ENCODE measurements at regions not wholly inside any gene's neighbourhood (a gene's known extent, or its start where the extent isn't known, plus 50 kb on each side); places are given as distances from the start of the nearest gene placed in this dataset.

DNA sequence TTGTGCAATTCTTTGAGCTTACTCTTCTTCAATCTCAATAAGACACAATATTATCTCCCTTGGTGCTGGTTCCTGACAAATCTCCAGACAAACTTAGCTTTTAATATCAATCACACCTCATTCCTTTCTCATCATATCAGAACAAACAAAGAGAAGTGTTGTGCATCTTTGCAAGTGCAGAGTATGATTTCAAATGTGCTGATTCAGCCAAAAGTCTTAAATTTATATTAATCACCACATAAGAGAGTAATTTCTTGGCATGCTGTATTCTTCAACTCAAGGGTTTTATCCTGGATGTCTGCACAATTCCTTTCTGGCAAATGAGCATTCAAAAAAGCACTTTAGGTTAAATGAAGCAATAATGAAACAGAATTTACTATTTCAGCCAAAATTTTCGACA lies 877.8 kb downstream of the ANKRD7 start:
- DNase-seq (ENCODE audit: low spot score), result no peak

DNA sequence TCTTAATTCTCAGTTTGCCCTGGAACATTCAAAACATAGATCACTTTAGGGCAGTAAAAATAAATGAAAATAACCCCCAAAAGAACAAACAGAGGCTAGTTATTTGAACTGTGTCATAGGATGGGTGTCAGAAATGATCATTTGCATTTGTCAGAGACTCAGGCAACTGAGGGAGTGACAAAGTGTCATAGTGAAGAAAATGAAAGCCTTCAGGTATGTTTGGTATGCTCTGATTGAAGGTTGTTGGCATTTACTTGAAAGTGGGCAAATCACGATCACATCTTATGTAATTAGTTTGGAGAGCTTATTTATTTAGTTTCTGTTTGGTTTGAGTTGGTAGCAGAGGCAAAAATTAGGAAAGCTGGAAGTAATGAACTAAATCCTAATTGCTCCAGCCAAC lies 880.9 kb downstream of the ANKRD7 start:
- DNase-seq (ENCODE audit: low spot score), result no peak

DNA sequence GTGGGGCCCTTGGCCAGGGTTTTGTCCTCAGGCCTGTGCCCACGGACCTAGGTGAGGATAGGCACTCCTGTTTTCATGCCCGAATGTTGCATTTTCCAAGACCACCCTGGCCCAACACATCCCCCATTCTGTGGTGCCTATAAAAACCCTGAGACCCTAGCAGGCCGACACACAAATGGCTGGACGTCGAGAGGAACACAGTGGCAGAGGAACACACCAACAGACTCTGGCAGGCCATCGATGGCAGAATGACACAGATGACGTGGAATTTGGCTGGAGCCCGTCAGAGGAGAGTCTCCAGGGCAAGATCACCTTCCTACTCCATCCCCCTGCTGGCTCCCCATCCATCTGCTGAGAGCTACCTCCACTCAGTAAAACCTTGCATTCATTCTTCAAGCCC lies 898.8 kb downstream of the ANKRD7 start:
- no peak for DNase-seq (ENCODE audit: low spot score)

DNA sequence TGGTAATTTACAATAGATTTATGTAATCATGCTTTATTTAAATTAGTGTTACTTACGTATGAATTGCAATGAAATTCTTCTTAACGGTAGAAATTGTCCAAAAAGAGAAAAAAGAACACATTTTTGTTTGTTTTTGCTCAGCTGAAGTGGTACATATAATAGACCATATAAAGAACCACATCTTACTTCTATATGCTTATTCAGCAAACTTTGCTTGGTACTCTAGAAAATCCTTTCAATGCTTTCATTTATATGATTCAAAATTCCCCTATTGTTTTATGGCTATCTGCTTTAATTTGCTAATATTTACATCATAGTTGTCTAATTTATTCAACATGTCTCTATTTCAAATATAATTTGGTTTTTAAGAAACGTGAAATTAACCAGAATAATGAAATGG lies 903.2 kb downstream of the ANKRD7 start:
- no peak for DNase-seq (ENCODE audit: low spot score)

DNA sequence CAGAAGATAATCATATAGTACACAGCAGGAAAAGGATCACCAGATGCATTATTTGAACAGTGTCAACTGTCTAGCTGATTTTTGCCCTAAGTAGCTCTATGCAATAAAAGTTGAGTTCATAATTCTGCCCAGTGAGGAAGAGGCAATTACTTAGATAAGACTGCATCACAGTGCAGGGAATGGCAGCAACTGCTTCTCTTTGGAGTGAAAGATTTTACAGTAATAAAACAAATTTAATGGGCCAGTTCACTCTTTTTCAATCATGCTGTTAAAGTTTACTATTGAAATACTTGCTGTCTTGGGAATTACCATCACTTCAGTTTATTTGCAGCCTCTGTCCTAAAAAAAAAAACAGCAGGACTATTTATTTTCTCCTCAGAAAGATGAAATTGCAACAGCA lies 907.9 kb downstream of the ANKRD7 start:
- no peak for DNase-seq (ENCODE audit: low spot score)

DNA sequence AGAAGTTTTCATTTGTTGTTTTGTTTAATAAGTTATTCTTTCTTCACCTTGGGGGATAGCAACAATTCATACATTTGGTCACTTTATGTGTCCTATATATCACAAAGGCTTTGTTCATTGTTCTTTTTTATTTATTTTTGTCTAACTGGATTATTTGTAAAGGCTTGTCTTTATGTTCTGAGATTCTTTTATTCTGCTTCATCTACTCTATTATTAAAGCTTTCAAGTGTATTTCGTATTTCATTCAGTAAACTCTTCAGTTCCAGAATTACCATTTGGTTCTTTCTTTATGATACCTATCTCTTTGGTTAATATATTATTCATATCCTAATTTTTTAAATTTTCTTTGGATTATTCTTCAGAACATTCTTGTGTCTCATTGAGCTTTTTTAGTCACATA lies 942.9 kb downstream of the ANKRD7 start:
- DNase-seq (ENCODE audit: low spot score), result no peak

DNA sequence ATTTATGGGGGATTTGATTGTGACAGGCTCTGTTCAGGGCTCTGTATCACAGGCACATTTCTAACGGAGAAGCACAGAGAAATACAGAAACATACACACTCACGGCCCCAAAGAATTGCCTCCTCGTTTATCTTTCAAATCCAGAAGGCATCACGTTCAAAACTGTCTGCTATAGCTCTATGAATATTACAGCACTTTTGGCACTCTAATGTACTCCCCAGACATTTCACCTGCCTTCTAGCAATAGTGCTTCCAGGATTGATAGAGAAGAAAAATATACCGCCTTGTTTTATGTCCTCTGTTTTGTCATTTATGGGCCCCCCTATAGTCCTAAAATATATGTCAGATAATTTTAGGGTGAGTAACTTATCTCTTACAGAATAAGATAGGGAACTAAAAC lies 947.5 kb downstream of the ANKRD7 start:
- DNase-seq (ENCODE audit: low spot score), result no peak

DNA sequence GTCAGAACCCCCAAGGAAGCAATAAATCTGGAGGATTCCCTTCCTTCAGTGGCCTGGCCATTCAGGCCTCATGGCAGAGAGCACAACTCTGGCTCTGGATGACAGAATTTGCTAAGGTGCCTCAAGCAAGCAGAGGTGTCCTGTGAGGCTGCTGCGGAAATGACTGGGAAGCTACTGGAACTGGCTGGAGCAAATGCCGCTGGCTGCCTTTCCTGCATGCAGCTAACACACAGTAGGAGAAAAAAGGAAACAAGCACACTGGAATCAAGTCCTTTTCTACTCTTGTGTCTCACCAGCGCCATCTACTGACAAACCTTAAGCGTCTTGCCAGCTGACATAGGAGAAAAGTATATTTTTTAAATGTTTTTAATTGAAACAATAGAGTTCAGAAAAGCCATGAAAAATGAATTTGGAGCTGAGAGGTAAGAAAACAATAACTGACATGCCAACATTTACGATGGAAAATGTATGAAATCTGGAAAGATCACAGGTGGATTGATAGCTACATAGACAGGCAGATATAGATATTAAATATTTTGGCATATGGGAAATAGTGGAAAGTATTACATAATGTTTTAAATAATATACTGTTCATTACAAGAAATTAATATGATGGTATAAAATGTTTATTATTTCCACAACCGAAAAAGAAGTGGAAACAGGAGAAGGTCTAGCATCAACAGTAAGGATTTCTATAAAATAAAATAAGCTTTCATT lies 951.6 kb downstream of the ANKRD7 start:
- DNase-seq (ENCODE audit: low spot score), result no peak

DNA sequence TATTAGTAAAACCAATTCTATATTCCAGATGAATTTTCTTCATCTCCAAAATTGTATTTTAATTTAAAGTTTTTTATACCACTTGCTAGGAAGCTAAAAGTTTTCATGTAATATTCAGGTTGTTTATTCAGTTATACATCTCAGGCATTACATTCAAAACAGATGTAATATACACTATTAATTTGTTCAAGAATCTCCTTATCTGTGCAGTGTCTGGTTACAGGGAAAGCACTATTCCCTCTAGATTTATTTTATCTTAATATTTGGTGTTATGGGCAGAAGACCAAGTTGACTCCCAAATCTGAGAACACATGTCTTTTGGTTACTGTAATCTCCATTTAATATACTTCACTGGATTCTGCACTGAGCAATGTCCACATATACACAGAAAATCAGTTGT lies 953.4 kb downstream of the ANKRD7 start:
- no peak for DNase-seq (ENCODE audit: low spot score)

DNA sequence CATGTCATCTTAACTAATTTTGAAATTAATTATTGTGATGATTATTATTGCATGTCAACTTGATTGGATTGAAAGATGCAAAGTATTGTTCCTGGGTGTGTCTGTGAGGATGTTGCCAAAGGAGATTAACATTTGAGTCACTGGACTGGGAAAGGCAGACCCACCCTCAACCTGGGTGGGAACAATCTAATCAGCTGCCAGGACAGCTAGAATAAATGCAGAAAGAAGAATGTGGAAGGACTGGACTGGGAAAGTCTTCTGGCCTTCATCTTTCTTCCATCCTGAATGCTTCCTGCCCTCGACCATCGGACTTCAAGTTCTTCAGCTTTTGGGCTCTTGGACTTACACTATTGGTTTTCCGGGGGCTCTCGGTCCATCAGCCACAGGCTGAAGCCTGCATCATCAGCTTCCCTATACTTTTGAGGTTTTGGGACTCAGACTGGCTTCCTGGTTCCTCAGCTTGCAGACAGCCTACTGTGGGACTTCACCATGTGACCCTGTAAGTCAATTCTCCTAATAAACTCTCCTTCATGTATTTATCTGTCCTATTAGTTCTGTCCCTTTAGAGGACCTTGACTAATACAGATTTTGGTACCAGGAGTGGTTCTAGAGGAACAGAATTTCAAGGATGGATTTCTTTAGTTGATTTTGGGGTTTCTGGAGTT lies 959.8 kb downstream of the ANKRD7 start:
- DNase-seq (ENCODE audit: low spot score), result no peak

DNA sequence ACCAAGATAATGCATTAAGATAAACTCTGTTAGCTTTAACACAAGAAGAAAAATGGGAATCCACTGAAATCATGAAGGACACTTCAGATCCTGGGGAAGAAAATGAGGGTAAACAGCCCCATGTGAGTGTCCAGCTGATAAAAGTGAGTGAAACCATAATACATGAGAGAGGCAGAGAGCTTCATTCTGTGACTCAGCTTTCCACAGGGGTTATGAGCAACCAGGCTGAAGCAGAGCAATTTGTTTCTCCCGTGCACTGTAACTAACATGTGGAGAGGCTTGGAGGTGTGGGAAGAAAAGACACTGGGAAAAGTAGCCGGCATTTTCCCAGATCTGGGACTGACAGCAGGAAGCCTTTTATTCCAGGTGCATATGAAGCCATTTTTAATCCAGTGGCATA lies 971.7 kb downstream of the ANKRD7 start:
- DNase-seq (ENCODE audit: low spot score), result no peak

DNA sequence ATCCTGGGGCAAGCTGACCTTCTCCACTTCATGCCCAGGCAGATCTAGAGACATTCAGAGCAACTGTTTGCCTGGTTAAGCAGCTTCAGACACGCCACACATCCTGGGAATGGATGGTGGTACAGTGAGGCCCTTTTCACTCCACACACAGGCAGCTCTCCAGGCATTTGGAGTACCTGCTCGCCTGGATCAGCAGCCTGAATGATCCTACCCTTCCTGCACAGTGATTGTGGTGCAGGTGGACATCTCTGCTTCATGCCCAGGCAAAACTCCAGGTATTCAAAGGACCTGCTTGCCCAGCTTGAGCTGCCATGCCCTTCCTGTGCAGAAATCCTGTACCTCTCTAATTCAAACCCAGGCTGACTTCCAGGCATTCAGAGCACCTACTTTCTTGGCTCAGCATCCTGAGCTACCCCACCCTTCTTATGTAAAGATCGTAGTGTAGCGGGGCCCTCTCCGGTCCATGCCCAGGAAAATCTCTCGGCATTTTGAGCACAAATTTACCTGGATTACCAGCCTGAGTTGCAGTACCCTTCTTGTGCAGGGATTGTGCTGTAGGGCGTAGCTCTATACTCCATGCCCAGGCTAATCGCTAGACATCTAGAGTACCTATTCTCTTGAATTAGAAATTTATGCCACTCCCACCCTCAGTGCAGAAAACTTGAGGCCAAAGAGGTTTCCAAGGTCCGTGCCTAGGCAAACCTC lies 972.8 kb downstream of the ANKRD7 start:
- no peak for DNase-seq (ENCODE audit: low spot score)

DNA sequence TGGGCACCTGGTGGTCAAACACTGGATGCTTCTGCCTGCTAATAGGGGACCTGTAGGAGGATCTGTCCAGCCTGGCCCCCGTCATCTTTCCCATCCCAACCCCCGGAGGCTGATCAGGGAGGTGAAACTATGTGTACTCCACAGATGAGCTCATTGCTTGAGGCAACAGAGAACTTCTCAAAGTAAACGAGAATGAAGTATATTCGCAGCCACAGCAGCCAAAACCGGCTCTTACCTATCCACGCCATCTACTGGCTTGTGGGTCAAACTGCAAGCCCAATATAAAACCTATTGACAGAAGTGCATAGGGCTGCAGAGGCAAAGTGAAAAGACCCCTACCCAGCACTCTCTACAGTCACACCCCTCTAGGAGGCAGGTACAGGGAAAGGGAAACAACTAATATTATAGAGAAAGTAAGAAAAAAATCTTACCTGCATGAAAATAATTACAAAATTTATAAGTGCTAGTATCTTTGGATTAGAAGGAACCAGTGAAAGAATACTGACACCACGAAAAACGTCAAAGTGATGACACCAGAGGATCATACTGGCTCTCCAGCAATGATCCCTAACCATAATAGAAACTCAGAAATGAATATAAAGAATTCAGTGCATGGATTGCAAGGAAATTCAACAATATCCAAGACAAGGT lies 973.5 kb downstream of the ANKRD7 start:
- no peak for DNase-seq (ENCODE audit: low spot score)

DNA sequence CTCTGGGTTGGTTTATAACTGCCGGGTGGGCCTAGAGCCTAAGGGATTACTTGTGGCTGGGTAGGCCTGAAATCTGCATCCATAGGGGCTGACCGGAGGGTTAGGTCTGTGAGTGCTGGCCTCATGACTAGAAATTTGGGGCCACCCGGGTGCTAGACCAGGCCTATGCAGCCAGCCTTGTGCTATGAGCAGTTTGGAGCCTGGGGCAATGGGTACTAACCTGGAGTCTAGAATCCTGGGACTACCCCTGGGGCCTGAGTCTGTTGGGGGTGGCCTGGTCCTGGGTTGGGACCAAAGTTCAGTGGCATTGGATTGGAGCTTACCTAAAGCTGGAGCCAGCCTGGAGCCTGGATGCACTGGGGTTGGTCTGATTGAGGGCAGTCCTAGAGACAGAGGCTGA lies 995.2 kb downstream of the ANKRD7 start:
- DNase-seq (ENCODE audit: low spot score), result no peak

DNA sequence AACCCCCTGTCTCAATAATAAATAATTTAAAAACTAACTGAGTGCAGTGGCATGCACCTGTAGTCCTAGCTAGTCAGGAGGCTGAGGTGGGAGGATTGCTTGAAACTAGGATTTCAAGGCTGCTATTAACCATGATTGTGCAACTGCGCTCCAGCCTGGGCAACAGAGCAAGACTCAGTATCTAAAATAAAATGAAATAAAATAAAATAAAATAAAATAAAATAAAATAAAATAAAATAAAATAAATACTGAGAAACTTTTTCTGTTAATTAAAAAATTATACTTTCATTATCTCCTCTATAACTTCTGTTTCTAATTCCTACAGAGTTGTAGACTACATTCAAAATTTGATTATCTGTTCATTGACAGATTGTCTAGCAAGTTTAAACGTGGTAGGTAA lies 999.4 kb downstream of the ANKRD7 start:
- no peak for DNase-seq (ENCODE audit: low spot score)

DNA sequence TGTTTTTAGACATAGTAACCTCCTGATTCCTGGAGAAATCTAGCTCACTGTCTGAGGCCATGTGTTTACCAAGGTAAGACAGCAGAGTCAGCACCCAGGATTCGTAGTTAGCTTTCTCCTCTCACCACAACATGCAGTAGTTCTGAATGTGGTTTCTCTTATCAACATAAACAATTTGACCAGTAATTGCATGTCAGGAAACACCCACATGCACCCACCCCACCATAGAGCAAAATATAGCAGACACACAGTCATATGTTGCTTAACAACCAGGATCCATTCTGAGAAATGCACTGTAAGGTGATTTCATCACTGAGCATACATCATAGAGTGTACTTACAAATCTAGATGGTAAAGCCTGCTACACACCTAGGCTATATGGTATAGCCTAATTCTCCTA lies 1004.0 kb downstream of the ANKRD7 start:
- no peak for DNase-seq (ENCODE audit: low spot score)

DNA sequence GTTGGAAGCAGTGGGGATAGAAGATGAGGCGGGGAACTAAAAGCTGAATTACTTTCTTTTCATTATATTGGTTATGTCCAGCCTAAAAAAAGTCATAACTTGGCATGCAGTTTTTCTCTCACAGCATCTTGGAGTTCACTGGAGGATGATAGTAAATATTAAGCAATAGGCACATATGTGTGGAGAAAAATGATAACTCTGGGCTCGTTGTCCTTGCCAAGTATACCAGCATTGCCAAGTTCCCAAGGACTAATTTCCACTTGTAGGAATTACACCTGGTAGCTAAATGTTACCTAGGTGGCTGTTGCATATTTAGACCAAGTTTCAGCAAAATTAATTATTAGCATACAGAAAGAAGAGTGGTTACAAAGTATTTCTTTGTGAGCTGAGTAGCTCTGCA lies 1007.6 kb downstream of the ANKRD7 start:
- no peak for DNase-seq (ENCODE audit: low spot score)

DNA sequence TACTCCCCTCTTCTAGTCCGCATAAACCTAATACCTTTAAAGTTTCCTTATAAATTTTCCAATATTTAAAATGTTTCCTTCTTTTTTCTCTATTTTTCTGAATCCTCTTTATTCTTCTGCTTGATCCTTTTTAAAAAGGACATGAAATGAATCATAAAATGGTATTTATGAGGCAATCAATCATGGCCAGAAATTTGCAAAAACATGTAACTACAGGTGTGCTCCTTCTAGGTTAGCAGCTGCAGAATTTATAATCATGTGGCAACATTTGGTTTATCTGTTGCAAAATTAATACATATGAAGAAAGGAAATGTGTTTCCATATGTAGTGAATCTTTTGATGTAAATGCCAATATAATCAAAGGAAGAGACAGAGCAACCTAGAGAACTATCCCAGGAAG lies 1008.5 kb downstream of the ANKRD7 start:
- no peak for DNase-seq (ENCODE audit: low spot score)

DNA sequence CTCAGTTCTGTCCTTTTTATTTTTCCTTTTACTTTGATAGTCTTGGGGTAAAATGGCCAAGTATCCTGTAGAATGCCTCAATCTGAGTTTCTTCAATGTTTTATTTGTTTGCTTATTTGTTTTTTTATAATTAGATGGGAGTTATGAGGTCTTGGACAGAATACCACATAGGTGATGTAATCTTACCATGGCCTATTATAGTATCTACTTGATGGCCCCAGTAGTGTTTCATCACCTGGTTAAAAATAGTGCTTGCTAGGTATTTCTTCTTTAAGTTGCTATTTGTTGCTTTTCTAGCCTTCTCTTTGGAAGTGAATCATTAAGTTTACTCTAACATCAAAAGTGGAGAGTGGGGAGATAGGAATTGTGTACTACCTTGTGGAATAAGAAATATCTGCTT lies 1020.0 kb upstream of the KCND2 start:
- DNase-seq (ENCODE audit: low spot score), result no peak

DNA sequence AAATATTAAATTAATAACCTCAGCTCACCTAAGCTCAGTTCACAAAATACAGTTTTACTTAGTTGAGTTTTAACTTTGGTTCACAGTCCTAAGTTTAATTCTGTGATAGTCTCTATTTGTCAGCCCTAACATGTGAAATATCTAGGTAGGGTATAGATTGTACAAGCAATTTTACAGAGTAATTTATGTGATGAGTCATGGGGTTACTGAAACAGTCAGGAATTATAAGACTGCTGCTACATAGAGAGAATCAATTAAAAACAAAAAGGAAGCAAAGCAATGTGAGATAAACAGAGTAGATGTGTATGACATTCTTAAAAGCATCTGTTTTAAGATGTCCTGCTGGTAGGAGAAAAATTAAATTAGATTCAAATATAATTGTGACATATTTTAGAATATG lies 1018.2 kb upstream of the KCND2 start:
- DNase-seq (ENCODE audit: low spot score), result no peak

DNA sequence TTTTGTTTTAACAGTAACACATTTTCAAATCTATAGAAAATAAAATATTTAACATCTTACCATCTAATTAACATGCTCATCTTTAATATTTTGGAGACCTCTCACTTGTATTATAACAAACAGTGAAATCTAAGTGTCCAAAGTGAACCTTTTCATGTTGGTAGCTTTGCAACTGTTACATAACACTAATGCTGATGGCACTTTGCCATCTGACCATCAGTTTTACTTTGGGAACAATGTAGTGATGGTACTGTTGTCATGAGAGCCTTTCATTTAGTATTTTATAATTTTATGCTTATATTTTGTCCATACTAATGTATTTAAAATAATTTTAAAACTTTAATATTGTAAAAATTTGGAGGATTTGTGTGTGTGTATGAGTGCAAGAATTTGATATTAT lies 1017.0 kb upstream of the KCND2 start:
- DNase-seq (ENCODE audit: low spot score), result no peak

DNA sequence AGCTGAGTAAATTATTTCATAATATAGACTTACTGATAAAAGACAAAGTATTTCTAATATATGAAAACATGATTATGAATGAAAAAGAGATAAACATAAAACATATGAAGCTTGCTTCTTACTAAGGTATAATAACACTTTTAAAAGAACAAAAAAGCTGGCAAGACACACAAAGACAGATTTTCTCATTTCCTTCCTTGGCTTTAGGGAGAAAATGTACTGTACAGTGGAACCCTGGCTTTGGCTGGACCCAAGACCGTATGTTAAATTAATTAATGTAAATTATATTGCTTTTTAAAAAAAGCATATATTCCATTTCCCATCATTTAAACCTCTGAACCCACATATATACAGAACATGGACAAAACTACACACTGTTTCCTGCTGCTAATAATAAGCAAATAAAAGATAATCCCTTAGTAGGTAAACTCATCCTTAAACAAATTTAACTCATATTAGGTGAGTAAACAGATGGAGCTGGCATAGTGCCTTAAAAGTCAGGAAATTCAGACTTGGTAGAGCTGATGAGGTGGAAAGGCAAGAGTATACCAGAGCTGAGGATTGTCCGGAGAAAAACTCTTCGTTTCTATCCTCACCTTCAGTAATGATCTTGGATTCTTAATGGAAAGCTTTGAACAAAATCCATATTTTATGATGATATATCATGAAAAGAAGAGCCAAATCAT lies 1016.4 kb upstream of the KCND2 start:
- DNase-seq (ENCODE audit: low spot score), result no peak

Measured in ureter (tissue), 1 donor.